Vagina (tissue), 2 donors: ENCODE measurements at regions not wholly inside any gene's neighbourhood (a gene's known extent, or its start where the extent isn't known, plus 50 kb on each side); places are given as distances from the start of the nearest gene placed in this dataset.

Experiments
- DNase-seq, 2 donors: peaks; one replicate each; pipeline ENCODE4 v3.0.0-alpha.2; 2017; ENCODE audit errors: extremely low spot score in 2 of 2
- H3K27ac ChIP-seq: fragments of 200-600 bp; sonication (generic); one replicate; pipeline ENCODE4 v1.5.1; 2019
- H3K27me3 ChIP-seq: fragments of 200-600 bp; sonication (generic); one replicate; pipeline ENCODE4 v1.5.1; 2019
- H3K36me3 ChIP-seq, 2 donors: fragments of 200-600 bp; sonication (generic); one replicate each; pipeline ENCODE4 v1.5.1; 2017 to 2019
- H3K4me1 ChIP-seq: fragments of 200-600 bp; sonication (generic); one replicate; pipeline ENCODE4 v1.5.1; 2019
- H3K4me3 ChIP-seq, 2 donors: fragments of 200-600 bp; sonication (generic); 1 replicate in 1 of 2; 2 replicates in 1 of 2; pipeline ENCODE4 v1.5.1; 2016 to 2019
- H3K9me3 ChIP-seq: fragments of 200-600 bp; sonication (generic); one replicate; pipeline ENCODE4 v1.5.1; 2019
- POLR2A ChIP-seq, 2 donors: fragments of 450-650 bp; IDR thresholded peaks; one replicate each; pipeline ENCODE4 v1.6.1; 2017; ENCODE audit warnings: antibody characterized with exemption in 2 of 2, mild to moderate bottlenecking in 2 of 2, moderate library complexity in 2 of 2
- POLR2AphosphoS5 ChIP-seq, 2 donors: sonication (generic); formaldehyde crosslinking; IDR thresholded peaks; one replicate each; pipeline ENCODE4 v1.9.0; 2017; ENCODE audit warnings: antibody characterized with exemption in 2 of 2, mild to moderate bottlenecking in 2 of 2, low read depth in 1 of 2; ENCODE audit not compliant: insufficient read depth in 1 of 2
- intact Hi-C: fragments of 100-400 bp; cut with DNase I; formaldehyde crosslinking; loops from one replicate; pipeline ENCODE4 v1.15.1; 2023
- TF ChIP-seq, protein P1 (sequence below), 3 experiments: fragments of 450-650 bp in 2 of 3; fragments of 200-600 bp in 1 of 3; sonication (generic) in 1 of 3; IDR thresholded peaks; one replicate each; pipeline ENCODE4 v1.5.1; 2017 to 2019; ENCODE audit warnings: antibody characterized with exemption in 3 of 3, mild to moderate bottlenecking in 2 of 3, moderate library complexity in 2 of 3

- peaks cover 14% of the 10 kb centered on the region for H3K4me1 ChIP-seq
- no peak overlapping the region for H3K4me3 ChIP-seq
- DNase-seq = no peak
- no peaks in the 10 kb centered on the region for H3K27me3 ChIP-seq
- no peaks in the 10 kb centered on the region for H3K36me3 ChIP-seq
- H3K9me3 ChIP-seq = no peaks in the 10 kb centered on the region
- H3K27ac ChIP-seq = no peak overlapping the region
- intact Hi-C loops = no loop called here
- TF ChIP-seq, protein P1, sequence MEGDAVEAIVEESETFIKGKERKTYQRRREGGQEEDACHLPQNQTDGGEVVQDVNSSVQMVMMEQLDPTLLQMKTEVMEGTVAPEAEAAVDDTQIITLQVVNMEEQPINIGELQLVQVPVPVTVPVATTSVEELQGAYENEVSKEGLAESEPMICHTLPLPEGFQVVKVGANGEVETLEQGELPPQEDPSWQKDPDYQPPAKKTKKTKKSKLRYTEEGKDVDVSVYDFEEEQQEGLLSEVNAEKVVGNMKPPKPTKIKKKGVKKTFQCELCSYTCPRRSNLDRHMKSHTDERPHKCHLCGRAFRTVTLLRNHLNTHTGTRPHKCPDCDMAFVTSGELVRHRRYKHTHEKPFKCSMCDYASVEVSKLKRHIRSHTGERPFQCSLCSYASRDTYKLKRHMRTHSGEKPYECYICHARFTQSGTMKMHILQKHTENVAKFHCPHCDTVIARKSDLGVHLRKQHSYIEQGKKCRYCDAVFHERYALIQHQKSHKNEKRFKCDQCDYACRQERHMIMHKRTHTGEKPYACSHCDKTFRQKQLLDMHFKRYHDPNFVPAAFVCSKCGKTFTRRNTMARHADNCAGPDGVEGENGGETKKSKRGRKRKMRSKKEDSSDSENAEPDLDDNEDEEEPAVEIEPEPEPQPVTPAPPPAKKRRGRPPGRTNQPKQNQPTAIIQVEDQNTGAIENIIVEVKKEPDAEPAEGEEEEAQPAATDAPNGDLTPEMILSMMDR (IDR thresholded peaks at IDR 0.05) = no peak
- TF ChIP-seq POLR2AphosphoS5 (IDR thresholded peaks at IDR 0.05; ENCODE audit: insufficient read depth in 1 of 2, low read depth in 1 of 2) = no peak
- no peak for TF ChIP-seq POLR2A (IDR thresholded peaks at IDR 0.05)
These were observed 236.8 kb downstream of the DLL1 start for GRCh38 chr6:170053966-170054661.

GRCh38 chr6:170052991-170053821, 237.7 kb downstream of the DLL1 start:
- DNase-seq = no peak

GRCh38 chr6:170051229-170052172, 239.4 kb downstream of the DLL1 start:
- no peak overlapping the region for H3K4me3 ChIP-seq
- DNase-seq = no peak
- H3K27me3 ChIP-seq = no peaks in the 10 kb centered on the region
- intact Hi-C loops = no loop called here
- H3K36me3 ChIP-seq = no peaks in the 10 kb centered on the region
- H3K27ac ChIP-seq = peak overlapping the region; percentile 83
- peaks cover 20% of the 10 kb centered on the region for H3K4me1 ChIP-seq
- TF ChIP-seq, protein P1 (IDR thresholded peaks at IDR 0.05) = no peak
- TF ChIP-seq POLR2A (IDR thresholded peaks at IDR 0.05) (no peak), POLR2AphosphoS5 (IDR thresholded peaks at IDR 0.05; ENCODE audit: insufficient read depth in 1 of 2, low read depth in 1 of 2) (no peak)
- no peaks in the 10 kb centered on the region for H3K9me3 ChIP-seq

More at GRCh38 chr6:170052991-170053821, 237.7 kb downstream of the DLL1 start:
- H3K36me3 ChIP-seq = no peaks in the 10 kb centered on the region
- TF ChIP-seq, protein P1 (IDR thresholded peaks at IDR 0.05) = no peak
- TF ChIP-seq POLR2A (IDR thresholded peaks at IDR 0.05) (no peak), POLR2AphosphoS5 (IDR thresholded peaks at IDR 0.05; ENCODE audit: insufficient read depth in 1 of 2, low read depth in 1 of 2) (no peak)
- H3K4me3 ChIP-seq = no peak overlapping the region
- H3K9me3 ChIP-seq = no peaks in the 10 kb centered on the region
- H3K4me1 ChIP-seq = peaks cover 14% of the 10 kb centered on the region
- intact Hi-C loops = no loop called here
- H3K27me3 ChIP-seq = no peaks in the 10 kb centered on the region
- H3K27ac ChIP-seq = no peak overlapping the region

GRCh38 chr6:170050591-170051041, 240.3 kb downstream of the DLL1 start:
- Histone ChIP-seq H3K4me3 (no peak overlapping the region), H3K27me3 (no peaks in the 10 kb centered on the region), H3K27ac (peak overlapping the region; percentile 83), H3K9me3 (no peaks in the 10 kb centered on the region), H3K36me3 (no peaks in the 10 kb centered on the region), H3K4me1 (peaks cover 28% of the 10 kb centered on the region)
- intact Hi-C loops = no loop called here
- DNase-seq = no peak
- TF ChIP-seq POLR2A (IDR thresholded peaks at IDR 0.05) (no peak), POLR2AphosphoS5 (IDR thresholded peaks at IDR 0.05; ENCODE audit: insufficient read depth in 1 of 2, low read depth in 1 of 2) (no peak)
- TF ChIP-seq, protein P1 (IDR thresholded peaks at IDR 0.05) = no peak
